IPS-18a (cell line): ENCODE measurements at regions not wholly inside any gene's neighbourhood (a gene's known extent, or its start where the extent isn't known, plus 50 kb on each side); places are given as distances from the start of the nearest gene placed in this dataset.
"Not testable (repeated sequence)": the region's sequence is repeated elsewhere in the genome, so short reads cannot be mapped to it uniquely, and the experiment has no call there.

Experiments
- H3K27ac ChIP-seq: one replicate; pipeline ENCODE4 v1.5.1; 2013; ENCODE audit warnings: low read length
- H3K27me3 ChIP-seq: one replicate; pipeline ENCODE4 v1.6.1; 2013; ENCODE audit warnings: mild to moderate bottlenecking, low read length; ENCODE audit not compliant: control insufficient read depth, insufficient read depth
- H3K36me3 ChIP-seq: one replicate; pipeline ENCODE4 v1.6.1; 2013; ENCODE audit warnings: low read depth, low read length; ENCODE audit not compliant: control insufficient read depth
- H3K4me1 ChIP-seq: one replicate; pipeline ENCODE4 v1.6.1; 2013; ENCODE audit warnings: low read depth, low read length; ENCODE audit not compliant: control insufficient read depth
- H3K4me3 ChIP-seq: one replicate; pipeline ENCODE4 v1.5.1; 2013; ENCODE audit warnings: low read length
- H3K9ac ChIP-seq: one replicate; pipeline ENCODE4 v1.6.1; 2013; ENCODE audit warnings: mild to moderate bottlenecking, low read length, moderate library complexity
- H3K9me3 ChIP-seq: one replicate; pipeline ENCODE4 v1.6.1; 2013; ENCODE audit warnings: low read depth, low read length; ENCODE audit not compliant: control insufficient read depth

GRCh38 chr1:87398641-87399040, 70.0 kb downstream of the LMO4 start:
- Histone ChIP-seq H3K36me3 (no peaks in the 10 kb centered on the region), H3K27me3 (no peaks in the 10 kb centered on the region), H3K9ac (no peak overlapping the region), H3K4me1 (no peaks in the 10 kb centered on the region), H3K4me3 (no peak overlapping the region), H3K27ac (no peak overlapping the region), H3K9me3 (no peaks in the 10 kb centered on the region)

DNA sequence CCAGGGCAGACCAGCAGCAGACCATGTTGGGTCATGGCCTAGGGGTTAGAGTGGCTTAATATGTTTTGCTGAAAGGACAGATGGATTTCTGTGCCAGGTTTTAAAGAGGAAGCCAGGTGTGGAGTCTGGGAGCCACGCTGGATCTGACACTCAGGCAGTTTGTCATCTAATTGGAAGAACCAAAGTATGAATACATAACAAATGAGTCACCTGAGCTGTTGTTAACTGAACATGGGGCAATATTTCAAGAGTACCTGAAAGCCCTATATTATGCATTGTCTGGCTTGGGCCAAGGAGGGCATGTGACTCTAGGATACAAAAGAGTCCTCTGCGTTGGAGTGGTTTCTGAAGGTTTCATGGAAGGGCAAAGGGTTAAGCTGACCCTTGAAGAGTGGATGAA, 70.6 kb downstream of the LMO4 start:
- no peaks in the 10 kb centered on the region for H3K4me1 ChIP-seq

GRCh38 chr1:87399701-87400100, 71.0 kb downstream of the LMO4 start:
- H3K27ac ChIP-seq: no peak overlapping the region
- no peaks in the 10 kb centered on the region for H3K36me3 ChIP-seq
- H3K9ac ChIP-seq: no peak overlapping the region

More for the DNA sequence above, 70.6 kb downstream of the LMO4 start:
- Histone ChIP-seq H3K9me3 (no peaks in the 10 kb centered on the region), H3K27ac (no peak overlapping the region), H3K9ac (no peak overlapping the region), H3K36me3 (no peaks in the 10 kb centered on the region), H3K4me3 (no peak overlapping the region), H3K27me3 (no peaks in the 10 kb centered on the region)

DNA sequence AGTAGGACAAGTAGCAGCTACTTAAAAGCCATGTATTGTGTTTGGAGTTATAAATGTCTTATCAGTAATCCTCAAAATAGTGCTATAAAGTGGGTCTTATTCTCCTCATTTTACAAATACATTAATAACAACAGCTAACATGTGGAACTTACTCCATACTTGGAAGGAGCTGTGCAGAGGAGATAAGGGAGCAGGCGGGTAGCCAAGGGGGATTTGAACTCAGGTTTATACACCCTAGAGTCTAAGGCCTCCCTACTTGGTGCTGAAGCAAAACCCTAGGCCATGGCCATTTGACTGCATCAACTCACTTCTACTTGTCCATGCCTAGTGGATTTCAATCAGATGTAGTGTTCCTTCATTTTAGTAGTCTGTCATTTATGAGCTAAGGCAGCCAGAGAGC, 72.1 kb downstream of the LMO4 start:
- Histone ChIP-seq H3K9me3 (no peaks in the 10 kb centered on the region), H3K36me3 (no peaks in the 10 kb centered on the region), H3K9ac (no peak overlapping the region), H3K4me1 (no peaks in the 10 kb centered on the region), H3K4me3 (no peak overlapping the region), H3K27ac (no peak overlapping the region), H3K27me3 (no peaks in the 10 kb centered on the region)

More at GRCh38 chr1:87399701-87400100, 71.0 kb downstream of the LMO4 start:
- H3K4me3 ChIP-seq: no peak overlapping the region
- no peaks in the 10 kb centered on the region for H3K27me3 ChIP-seq
- H3K9me3 ChIP-seq: no peaks in the 10 kb centered on the region
- no peaks in the 10 kb centered on the region for H3K4me1 ChIP-seq

- Histone ChIP-seq H3K4me1 (no peaks in the 10 kb centered on the region), H3K4me3 (no peak overlapping the region), H3K27ac (no peak overlapping the region), H3K27me3 (no peaks in the 10 kb centered on the region), H3K9me3 (no peaks in the 10 kb centered on the region), H3K9ac (no peak overlapping the region), H3K36me3 (no peaks in the 10 kb centered on the region)
These were observed 73.7 kb downstream of the LMO4 start for GRCh38 chr1:87402241-87403002.

- Histone ChIP-seq H3K27me3 (no peaks in the 10 kb centered on the region), H3K9me3 (no peaks in the 10 kb centered on the region), H3K27ac (no peak overlapping the region), H3K4me1 (no peaks in the 10 kb centered on the region), H3K36me3 (no peaks in the 10 kb centered on the region), H3K4me3 (no peak overlapping the region), H3K9ac (no peak overlapping the region)
These were observed 74.6 kb downstream of the LMO4 start for GRCh38 chr1:87403061-87403820.

- Histone ChIP-seq H3K27ac (no peak overlapping the region), H3K9ac (no peak overlapping the region), H3K27me3 (no peaks in the 10 kb centered on the region), H3K4me1 (no peaks in the 10 kb centered on the region), H3K9me3 (no peaks in the 10 kb centered on the region), H3K4me3 (no peak overlapping the region), H3K36me3 (no peaks in the 10 kb centered on the region)
These were observed 75.6 kb downstream of the LMO4 start for GRCh38 chr1:87404296-87404695.

DNA sequence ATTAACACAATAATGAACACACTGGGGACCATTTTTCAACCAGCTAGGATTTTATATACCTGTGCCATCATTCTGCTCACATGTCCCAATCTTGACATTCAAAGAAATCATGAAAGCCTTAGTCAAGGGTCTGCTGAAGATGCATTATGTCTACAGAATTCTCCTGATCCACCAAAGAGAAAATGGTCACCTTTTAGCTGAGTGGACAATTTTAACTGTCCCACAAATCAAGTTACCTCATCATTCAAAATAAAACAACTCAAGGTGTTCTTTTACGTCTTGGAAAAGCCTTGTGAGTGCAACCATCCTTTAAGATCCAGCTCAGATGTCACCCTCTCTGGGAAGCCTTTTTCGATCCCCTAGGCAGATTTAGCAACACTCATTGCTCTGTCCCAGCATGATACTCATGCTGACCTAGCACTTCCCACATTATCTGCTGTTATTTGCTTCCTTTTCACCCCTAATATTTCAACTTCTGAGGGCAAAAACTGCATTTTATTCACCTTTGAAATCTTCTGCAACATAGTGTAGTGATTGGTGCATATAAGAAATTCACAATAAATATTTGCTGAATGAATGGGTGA, 80.1 kb downstream of the LMO4 start:
- Histone ChIP-seq H3K9ac (no peak overlapping the region), H3K27ac (no peak overlapping the region), H3K9me3 (no peaks in the 10 kb centered on the region), H3K36me3 (no peaks in the 10 kb centered on the region), H3K4me1 (no peaks in the 10 kb centered on the region), H3K27me3 (no peaks in the 10 kb centered on the region), H3K4me3 (no peak overlapping the region)

GRCh38 chr1:87410776-87411480, 82.2 kb downstream of the LMO4 start:
- no peaks in the 10 kb centered on the region for H3K9me3 ChIP-seq
- H3K36me3 ChIP-seq: no peaks in the 10 kb centered on the region
- no peak overlapping the region for H3K27ac ChIP-seq
- no peaks in the 10 kb centered on the region for H3K27me3 ChIP-seq
- H3K4me1 ChIP-seq: no peaks in the 10 kb centered on the region
- H3K9ac ChIP-seq: no peak overlapping the region
- H3K4me3 ChIP-seq: no peak overlapping the region

DNA sequence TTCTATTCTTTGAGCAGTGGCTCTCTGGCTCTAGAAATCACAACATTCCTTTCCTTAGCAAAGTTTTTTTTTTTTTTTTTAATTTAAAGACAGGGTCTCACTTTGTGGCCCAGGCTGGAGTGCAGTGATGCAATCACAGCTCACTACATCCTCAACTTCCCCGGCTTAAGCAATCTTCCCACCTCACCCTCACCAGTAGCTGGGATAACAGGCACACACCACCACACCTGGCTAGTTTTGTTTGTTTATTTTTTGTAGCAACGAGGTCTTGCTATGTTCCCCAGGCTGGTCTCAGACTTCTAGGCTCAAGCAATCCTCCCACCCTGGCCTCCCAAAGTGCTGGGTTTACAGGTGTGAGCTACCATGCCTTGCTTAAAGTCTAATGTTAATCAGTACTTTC, 85.2 kb downstream of the LMO4 start:
- H3K36me3 ChIP-seq, H3K27me3 ChIP-seq, H3K27ac ChIP-seq, H3K9me3 ChIP-seq, H3K4me3 ChIP-seq, H3K4me1 ChIP-seq, H3K9ac ChIP-seq: not testable (repeated sequence)

DNA sequence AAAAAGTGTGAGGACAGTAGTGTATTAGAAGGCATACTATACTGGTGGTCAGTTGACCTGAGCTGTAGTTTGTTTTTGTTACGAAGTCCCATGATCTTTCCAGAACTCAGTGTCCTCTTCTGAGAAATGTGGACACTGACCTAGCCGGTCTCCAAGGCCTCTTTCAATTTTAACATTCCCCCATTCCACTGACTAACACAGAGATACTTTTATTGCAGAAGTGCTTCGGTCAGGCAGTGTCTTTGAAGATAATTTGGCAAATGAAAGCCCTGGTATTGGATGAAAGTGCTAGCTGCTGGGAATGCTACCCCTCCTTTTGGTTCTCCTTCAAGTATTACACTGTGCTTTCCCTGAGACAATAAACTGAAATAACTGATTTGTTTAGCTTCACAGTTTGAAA, 89.4 kb downstream of the LMO4 start:
- H3K4me3 ChIP-seq: no peak overlapping the region
- no peaks in the 10 kb centered on the region for H3K27me3 ChIP-seq
- H3K9ac ChIP-seq: no peak overlapping the region
- no peak overlapping the region for H3K27ac ChIP-seq
- H3K36me3 ChIP-seq: no peaks in the 10 kb centered on the region
- H3K4me1 ChIP-seq: no peaks in the 10 kb centered on the region
- no peaks in the 10 kb centered on the region for H3K9me3 ChIP-seq
